AG10803 (cell line): ENCODE measurements at regions not wholly inside any gene's neighbourhood (a gene's known extent, or its start where the extent isn't known, plus 50 kb on each side); places are given as distances from the start of the nearest gene placed in this dataset.

ENCODE experiments used
- DNase-seq: peaks from one replicate; pipeline ENCODE4 v3.0.0; 2010; ENCODE audit warnings: low read depth
- H3K4me3 ChIP-seq: 2 replicates; pipeline ENCODE4 v1.5.1; 2011; ENCODE audit warnings: mild to moderate bottlenecking, low read length, control low read depth
- CTCF ChIP-seq: conservative IDR thresholded peaks from 2 replicates; pipeline ENCODE4 v1.5.1; 2011; ENCODE audit warnings: mild to moderate bottlenecking, low read length, control low read depth, inconsistent platforms

DNA sequence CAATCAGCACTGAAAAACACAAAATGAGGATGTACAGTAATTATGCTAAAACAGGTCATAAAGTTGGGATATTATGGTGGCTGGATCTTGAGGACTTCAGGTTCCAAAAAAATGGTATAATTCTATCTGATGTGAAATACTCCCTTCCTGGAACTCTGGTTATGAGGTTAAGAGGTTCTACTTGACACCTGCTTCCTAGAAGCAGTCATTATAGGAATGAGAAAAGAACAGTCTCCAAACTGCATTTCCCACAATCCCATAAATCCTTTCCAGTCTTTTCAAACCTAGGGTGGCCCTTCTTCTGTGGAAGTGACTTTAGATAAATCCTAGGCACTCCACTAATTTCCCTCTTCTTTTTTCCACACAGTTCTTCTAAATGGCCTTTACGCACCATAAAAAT, 63.7 kb upstream of the OR10AD1 start:
- DNase-seq = no peak
- TF ChIP-seq CTCF = no peak

DNA sequence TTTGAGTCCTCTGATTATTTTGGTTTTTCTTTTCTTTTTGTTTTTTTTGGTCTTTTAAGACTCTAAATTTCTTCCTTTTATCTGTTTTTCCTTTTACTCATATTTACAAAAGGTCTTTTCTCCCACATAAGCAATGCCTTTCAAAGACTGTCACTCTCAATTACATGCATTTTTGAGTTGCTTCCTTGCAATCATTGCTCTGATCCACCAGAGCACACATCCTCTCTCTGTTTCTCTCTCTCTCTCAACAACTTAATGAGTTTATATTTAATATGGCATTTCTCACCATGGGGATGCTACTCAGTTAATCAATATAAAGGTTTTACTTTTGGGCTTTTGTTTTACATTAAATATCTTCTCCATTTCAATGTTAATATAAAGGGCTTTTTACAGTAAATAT, 62.7 kb upstream of the OR10AD1 start:
- no peak for DNase-seq
- TF ChIP-seq CTCF = no peak
- H3K4me3 ChIP-seq = no peak overlapping the region

More for the DNA sequence above, 63.7 kb upstream of the OR10AD1 start:
- H3K4me3 ChIP-seq = no peak overlapping the region

DNA sequence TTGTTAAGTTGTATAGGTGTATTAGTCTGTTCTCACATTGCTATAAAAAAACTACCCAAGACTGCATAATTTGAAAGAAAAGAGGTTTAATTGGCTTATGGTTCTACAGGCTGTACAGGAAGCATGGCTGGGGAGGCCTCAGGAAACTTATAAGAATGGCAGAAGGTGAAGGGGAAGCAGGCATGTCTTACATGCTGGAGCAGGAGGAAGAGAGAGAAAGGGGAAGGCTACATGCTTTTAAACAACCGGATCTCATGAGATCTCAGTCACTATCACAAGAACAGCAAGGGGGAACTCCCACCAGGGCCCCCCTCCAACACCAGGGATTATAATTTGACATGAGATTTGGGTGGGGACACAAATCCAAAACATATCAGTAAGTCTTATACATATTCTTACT, 60.5 kb upstream of the OR10AD1 start:
- H3K4me3 ChIP-seq = no peak overlapping the region
- no peak for DNase-seq
- no peak for TF ChIP-seq CTCF

GRCh38 chr12:48261773-48262172, 58.7 kb upstream of the OR10AD1 start:
- no peak for TF ChIP-seq CTCF
- H3K4me3 ChIP-seq = no peak overlapping the region
- DNase-seq = no peak
